ENCODE measurements at regions not wholly inside any gene's neighbourhood (a gene's known extent, or its start where the extent isn't known, plus 50 kb on each side); places are given as distances from the start of the nearest gene placed in this dataset.

GRCh38 chr5:30034870-30035269 lies 1158.6 kb upstream of the CDH6 start:
- no peak for TF ChIP-seq CTCF (IDR thresholded peaks at IDR 0.05)
- DNase-seq (no peak), ATAC-seq (ENCODE audit: poor library complexity) (no peak)
- no peak overlapping the region for H3K4me3 ChIP-seq (ENCODE audit: low read length)
- no peaks in the 10 kb centered on the region for H3K4me1 Mint-ChIP-seq (ENCODE audit: low read depth)
- no peak overlapping the region for H3K27ac Mint-ChIP-seq
- no peaks in the 10 kb centered on the region for H3K27me3 Mint-ChIP-seq
- H3K4me3 Mint-ChIP-seq: no peak overlapping the region
- ChIA-PET POLR2A (no interaction called here), CTCF (no interaction called here)
- H3K9me3 ChIP-seq (ENCODE audit: control insufficient read depth in 1 of 2, insufficient read depth in 1 of 2, low read length in 2 of 2): peaks cover 0 to 3% of the 10 kb centered on the region in 2 experiments
- no peaks in the 10 kb centered on the region for H3K4me1 ChIP-seq (ENCODE audit: insufficient read depth, low read length)
- no peaks in the 10 kb centered on the region for H3K36me3 ChIP-seq (ENCODE audit: insufficient read depth, low read length)
- no peaks in the 10 kb centered on the region for H3K36me3 Mint-ChIP-seq (ENCODE audit: low read depth)
- no peak overlapping the region for H3K27ac ChIP-seq (ENCODE audit: low read depth in 1 of 2, low read length in 2 of 2)
- intact Hi-C loops (cut with DNase I, micrococcal nuclease): no loop called here
- no peaks in the 10 kb centered on the region for H3K9me3 Mint-ChIP-seq
- no peaks in the 10 kb centered on the region for H3K27me3 ChIP-seq (ENCODE audit: control insufficient read depth in 1 of 2, insufficient read depth in 2 of 2, low read length in 2 of 2)

- H3K4me3 Mint-ChIP-seq: no peak overlapping the region
- no peaks in the 10 kb centered on the region for H3K36me3 Mint-ChIP-seq (ENCODE audit: low read depth)
- CTCF ChIA-PET: no interaction called here
- no peak for ATAC-seq (ENCODE audit: poor library complexity)
- POLR2A ChIA-PET: no interaction called here
- Histone ChIP-seq H3K27ac (ENCODE audit: low read depth in 1 of 2, low read length in 2 of 2) (no peak overlapping the region), H3K9me3 (ENCODE audit: control insufficient read depth in 1 of 2, insufficient read depth in 1 of 2, low read length in 2 of 2) (peaks cover 0 to 4% of the 10 kb centered on the region in 2 experiments), H3K4me3 (ENCODE audit: low read length) (no peak overlapping the region), H3K36me3 (ENCODE audit: insufficient read depth, low read length) (no peaks in the 10 kb centered on the region), H3K4me1 (ENCODE audit: insufficient read depth, low read length) (no peaks in the 10 kb centered on the region), H3K27me3 (ENCODE audit: control insufficient read depth in 1 of 2, insufficient read depth in 2 of 2, low read length in 2 of 2) (no peaks in the 10 kb centered on the region)
- H3K9me3 Mint-ChIP-seq: peaks cover 7% of the 10 kb centered on the region
- no peak for DNase-seq
- H3K27ac Mint-ChIP-seq: no peak overlapping the region
- H3K27me3 Mint-ChIP-seq: no peaks in the 10 kb centered on the region
- intact Hi-C loops (cut with DNase I, micrococcal nuclease): no loop called here
- no peak for TF ChIP-seq CTCF (IDR thresholded peaks at IDR 0.05)
- H3K4me1 Mint-ChIP-seq (ENCODE audit: low read depth): no peaks in the 10 kb centered on the region
Observed at GRCh38 chr5:30030101-30030500, 1163.4 kb upstream of the CDH6 start.

- H3K27ac Mint-ChIP-seq: no peak overlapping the region
- Histone ChIP-seq H3K4me3 (ENCODE audit: low read length) (no peak overlapping the region), H3K36me3 (ENCODE audit: insufficient read depth, low read length) (no peaks in the 10 kb centered on the region), H3K27ac (ENCODE audit: low read depth in 1 of 2, low read length in 2 of 2) (no peak overlapping the region), H3K4me1 (ENCODE audit: insufficient read depth, low read length) (no peaks in the 10 kb centered on the region), H3K27me3 (ENCODE audit: control insufficient read depth in 1 of 2, insufficient read depth in 2 of 2, low read length in 2 of 2) (no peaks in the 10 kb centered on the region), H3K9me3 (ENCODE audit: control insufficient read depth in 1 of 2, insufficient read depth in 1 of 2, low read length in 2 of 2) (peaks cover 0 to 9% of the 10 kb centered on the region in 2 experiments)
- peaks cover 20% of the 10 kb centered on the region for H3K9me3 Mint-ChIP-seq
- no peaks in the 10 kb centered on the region for H3K4me1 Mint-ChIP-seq (ENCODE audit: low read depth)
- DNase-seq (no peak), ATAC-seq (ENCODE audit: poor library complexity) (no peak)
- TF ChIP-seq CTCF (IDR thresholded peaks at IDR 0.05): no peak
- H3K36me3 Mint-ChIP-seq (ENCODE audit: low read depth): no peaks in the 10 kb centered on the region
- H3K27me3 Mint-ChIP-seq: no peaks in the 10 kb centered on the region
- intact Hi-C loops (cut with DNase I, micrococcal nuclease): no loop called here
- ChIA-PET CTCF (no interaction called here), POLR2A (no interaction called here)
- H3K4me3 Mint-ChIP-seq: no peak overlapping the region
Observed at GRCh38 chr5:30001826-30002225, 1191.7 kb upstream of the CDH6 start.

Data from CD4-positive, alpha-beta T cell (primary cell).